Hematopoietic multipotent progenitor cell treated with erythropoietin and hydrocortisone succinate and interleukin-3 and kit ligand, for 8 days (in vitro differentiated cells): ENCODE measurements at regions not wholly inside any gene's neighbourhood (a gene's known extent, or its start where the extent isn't known, plus 50 kb on each side); places are given as distances from the start of the nearest gene placed in this dataset.
"Not testable (repeated sequence)": the region's sequence is repeated elsewhere in the genome, so short reads cannot be mapped to it uniquely, and the experiment has no call there.

Source experiments
- DNase-seq: peaks from one replicate; pipeline ENCODE4 v3.0.0-alpha.2; 2015

DNA sequence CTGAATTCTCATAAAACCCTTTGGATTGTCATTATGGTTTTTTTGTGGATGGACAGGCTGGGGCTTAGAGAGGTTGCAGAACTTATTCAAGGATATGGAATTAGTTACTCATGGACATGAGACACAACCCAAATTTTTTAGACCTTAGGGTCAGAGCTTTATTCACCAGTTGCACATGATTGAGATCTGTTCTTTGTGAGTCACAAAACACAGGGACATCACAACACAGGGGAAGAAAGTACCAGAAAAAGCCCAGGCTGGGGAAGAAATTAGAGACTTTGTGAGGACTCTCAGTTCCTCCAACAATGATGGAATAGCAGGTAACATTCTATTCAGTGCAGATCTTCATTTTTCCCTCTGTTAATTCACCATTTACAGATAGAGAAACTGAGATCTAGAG lies 602.4 kb upstream of the CPEB2 start:
- no peak for DNase-seq

- no peak for DNase-seq
Measured at GRCh38 chr4:14400307-14400706, 602.0 kb upstream of the CPEB2 start.

DNA sequence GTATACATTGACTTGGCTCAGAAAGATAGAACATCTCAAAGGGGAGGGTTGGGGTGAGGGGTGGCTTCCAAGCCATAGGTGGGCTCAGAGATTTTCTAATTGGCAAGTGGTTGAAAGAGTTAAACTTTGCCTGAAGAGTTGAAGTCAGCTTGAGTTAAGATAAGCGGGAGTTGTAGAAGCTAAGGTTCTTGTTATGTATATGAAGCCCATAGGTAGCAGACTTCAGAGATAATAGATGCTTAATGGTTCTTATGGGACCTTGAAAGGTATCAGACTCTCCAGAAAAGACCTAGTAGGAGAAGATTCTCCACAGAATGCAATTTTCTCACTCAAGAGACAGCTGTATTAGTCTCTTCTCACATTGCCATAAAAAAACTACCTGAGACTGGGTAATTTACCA lies 599.1 kb upstream of the CPEB2 start:
- DNase-seq = no peak

DNA sequence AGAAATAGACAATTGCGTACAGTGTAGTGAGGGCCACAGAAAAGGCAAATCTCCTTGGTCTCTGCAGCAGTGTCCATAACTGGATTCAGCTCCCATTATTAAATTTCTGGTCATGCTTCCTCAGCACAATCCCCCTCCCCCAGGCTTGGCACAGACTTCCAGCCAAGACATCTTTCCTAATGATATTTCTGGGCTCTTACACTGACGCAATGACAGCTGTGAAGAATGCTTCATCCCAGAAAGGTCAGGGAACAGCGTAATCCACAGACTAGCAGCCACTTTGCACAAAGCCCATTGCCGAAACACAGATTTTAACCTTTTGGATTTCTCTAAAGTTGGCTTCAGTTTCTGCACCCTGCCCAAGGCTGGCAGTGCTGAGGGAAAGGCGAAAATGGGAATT lies 597.6 kb upstream of the CPEB2 start:
- DNase-seq = no peak

- no peak for DNase-seq
Measured at GRCh38 chr4:14410516-14410915, 591.8 kb upstream of the CPEB2 start.

GRCh38 chr4:14415146-14415545 lies 587.1 kb upstream of the CPEB2 start:
- no peak for DNase-seq

DNA sequence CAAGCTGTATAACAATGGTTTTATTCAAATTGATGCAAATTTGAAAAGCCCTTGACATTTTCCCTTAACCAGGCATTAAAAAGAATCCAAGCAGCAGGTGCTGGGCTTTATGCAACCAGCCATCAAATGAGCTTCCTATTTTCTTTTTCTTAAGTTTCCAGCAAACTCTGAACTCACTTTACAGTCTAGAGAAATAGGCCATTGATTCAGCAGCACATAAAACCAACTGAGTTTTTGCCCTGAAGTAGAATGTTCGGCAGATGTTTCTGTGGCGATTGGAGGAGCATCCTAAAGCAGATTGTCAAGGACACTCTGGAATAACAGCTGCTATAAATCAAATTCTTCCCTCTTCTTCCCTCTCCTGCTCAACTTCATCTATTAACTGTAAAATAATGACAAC lies 582.8 kb upstream of the CPEB2 start:
- DNase-seq = no peak

GRCh38 chr4:14426297-14426696 lies 576.0 kb upstream of the CPEB2 start:
- not testable (repeated sequence) for DNase-seq

GRCh38 chr4:14428125-14428524 lies 574.2 kb upstream of the CPEB2 start:
- no peak for DNase-seq

- no peak for DNase-seq
Measured at GRCh38 chr4:14431155-14432134, 570.8 kb upstream of the CPEB2 start.

GRCh38 chr4:14434483-14434882 lies 567.8 kb upstream of the CPEB2 start:
- DNase-seq = no peak

GRCh38 chr4:14434916-14435315 lies 567.4 kb upstream of the CPEB2 start:
- no peak for DNase-seq

GRCh38 chr4:14441561-14441960 lies 560.7 kb upstream of the CPEB2 start:
- DNase-seq = no peak

GRCh38 chr4:14445882-14446281 lies 556.4 kb upstream of the CPEB2 start:
- no peak for DNase-seq

DNA sequence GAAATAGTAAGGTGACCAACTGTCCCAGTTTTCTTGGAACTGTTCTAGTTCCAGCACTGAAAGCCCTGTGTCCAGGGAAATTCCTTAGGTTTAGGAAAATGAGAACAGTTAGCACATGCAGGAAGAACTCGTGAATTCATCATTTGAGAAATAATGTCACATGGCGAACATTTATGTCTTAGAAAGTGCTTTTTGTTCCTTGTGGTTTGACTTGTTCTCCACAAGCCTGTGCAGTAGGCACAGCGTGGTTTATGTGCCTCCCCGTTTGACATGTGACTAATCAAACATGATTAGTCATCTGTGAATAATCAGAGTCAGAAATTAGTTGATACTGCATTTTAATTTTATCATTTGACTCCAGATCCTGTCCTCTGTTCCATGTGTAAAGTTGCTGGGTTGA lies 556.0 kb upstream of the CPEB2 start:
- DNase-seq = peak; percentile 1

- DNase-seq = no peak
Measured at GRCh38 chr4:14446904-14447303, 555.4 kb upstream of the CPEB2 start.

GRCh38 chr4:14449308-14449707 lies 553.0 kb upstream of the CPEB2 start:
- DNase-seq = no peak

- no peak for DNase-seq
Measured at GRCh38 chr4:14452001-14452400, 550.3 kb upstream of the CPEB2 start.

DNA sequence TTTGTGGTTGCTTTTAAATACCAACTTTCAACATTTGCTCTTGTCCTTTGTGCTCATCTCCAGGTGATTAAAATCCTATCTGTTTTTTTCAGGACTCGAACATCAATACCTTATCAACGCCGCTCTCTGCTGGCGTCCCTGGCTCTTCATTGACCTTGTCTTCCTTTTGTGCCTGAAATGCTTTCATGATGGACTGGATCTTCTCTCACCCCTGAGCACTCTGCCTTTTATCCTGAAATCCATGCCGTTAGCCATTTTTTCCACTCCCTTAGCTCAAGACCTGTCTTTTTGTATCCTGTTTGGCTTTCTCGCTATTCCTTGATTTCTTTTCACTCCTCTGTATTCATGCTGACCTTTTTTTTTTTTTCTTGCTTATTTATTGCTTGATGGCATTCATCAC lies 549.5 kb upstream of the CPEB2 start:
- DNase-seq = no peak

DNA sequence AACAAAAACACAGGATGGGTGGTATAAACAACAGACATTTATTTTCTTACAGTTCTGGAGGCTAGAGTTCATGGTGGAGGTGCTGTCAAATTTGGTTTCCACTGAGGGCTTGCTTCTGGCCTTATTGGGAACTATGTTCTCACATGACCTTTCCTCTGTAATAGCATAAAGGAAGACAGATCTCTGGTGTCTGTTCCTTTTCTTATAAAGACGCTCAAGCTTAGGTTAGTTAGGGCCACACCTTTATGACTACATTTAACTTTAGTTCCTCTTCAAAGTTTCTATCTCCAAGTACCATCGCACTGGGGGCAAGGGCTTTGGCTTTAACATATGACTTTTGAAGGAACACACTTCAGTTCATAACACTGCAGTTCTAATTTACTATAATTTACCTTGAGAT lies 543.8 kb upstream of the CPEB2 start:
- DNase-seq = no peak

GRCh38 chr4:14465057-14465456 lies 537.2 kb upstream of the CPEB2 start:
- DNase-seq = no peak

DNA sequence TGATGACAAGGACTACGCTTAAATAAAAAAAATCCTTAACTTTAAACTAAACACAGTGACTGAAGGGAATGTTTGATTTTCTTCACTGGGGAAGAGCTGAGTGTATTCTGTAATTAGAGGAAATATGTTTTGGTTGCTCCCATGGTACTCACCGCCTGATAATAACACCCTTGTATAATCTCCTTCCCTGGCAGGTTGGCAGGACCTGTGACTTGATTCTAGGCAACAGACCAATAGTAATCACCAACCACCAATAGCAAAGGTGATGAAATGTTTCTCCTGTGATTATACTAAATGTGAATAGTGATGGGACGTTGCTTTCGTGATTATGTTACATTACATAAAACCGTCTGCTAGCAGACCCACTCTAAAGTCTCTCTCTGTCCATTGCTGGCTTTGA lies 536.8 kb upstream of the CPEB2 start:
- no peak for DNase-seq

- DNase-seq = no peak
Measured at GRCh38 chr4:14478504-14478903, 523.8 kb upstream of the CPEB2 start.

DNA sequence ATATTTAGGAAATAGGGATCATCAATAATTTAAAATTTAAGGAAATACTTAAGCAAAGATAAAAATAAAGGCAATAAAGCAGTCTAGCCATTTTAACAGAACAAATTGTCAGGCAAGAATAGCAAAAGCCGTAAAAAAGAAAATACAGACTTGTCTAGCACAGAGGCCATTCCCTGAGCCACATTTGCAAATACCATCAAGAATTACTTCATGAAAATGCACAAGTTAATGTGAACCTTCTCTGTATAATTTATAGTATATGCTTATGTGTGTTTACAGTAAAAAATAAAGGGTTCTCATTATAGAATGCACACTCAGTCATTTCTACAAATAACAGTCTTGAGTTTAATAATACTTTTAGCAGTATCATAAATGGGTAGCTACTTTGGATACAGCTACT lies 505.9 kb upstream of the CPEB2 start:
- no peak for DNase-seq

DNA sequence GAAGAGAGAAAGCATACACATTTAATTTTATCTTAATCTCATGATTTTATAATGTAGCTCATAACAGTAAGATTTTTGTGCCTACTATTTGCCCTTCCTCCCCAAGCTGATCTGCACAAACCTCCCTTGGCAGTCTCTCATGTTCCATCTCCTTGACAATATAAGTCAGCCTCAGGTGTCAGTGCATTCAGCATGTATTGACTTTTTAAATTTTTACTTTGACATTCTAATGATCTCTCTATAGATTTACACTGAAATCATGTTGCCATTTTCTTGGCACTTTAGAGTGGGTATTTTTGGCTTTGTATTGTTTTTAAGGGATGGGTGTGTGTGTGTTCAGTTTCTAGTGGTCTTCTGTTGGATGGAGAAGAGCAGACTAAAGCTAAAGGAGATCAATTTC lies 505.3 kb upstream of the CPEB2 start:
- no peak for DNase-seq
